ENCODE measurements at regions not wholly inside any gene's neighbourhood (a gene's known extent, or its start where the extent isn't known, plus 50 kb on each side); places are given as distances from the start of the nearest gene placed in this dataset.

- peak; percentile 66 for DNase-seq (ENCODE audit: low spot score)
Observed at GRCh38 chr2:64402876-64403275, 51.1 kb upstream of the LGALSL start.

GRCh38 chr2:64403426-64403825, 50.5 kb upstream of the LGALSL start:
- no peak for DNase-seq (ENCODE audit: low spot score)

GRCh38 chr2:64404002-64404731, 49.8 kb upstream of the LGALSL start:
- DNase-seq (ENCODE audit: low spot score): no peak
